ENCODE measurements at regions not wholly inside any gene's neighbourhood (a gene's known extent, or its start where the extent isn't known, plus 50 kb on each side); places are given as distances from the start of the nearest gene placed in this dataset.

GRCh38 chr22:48284671-48285070 is 1522.2 kb downstream of the TBC1D22A start:
- no peaks in the 10 kb centered on the region for H3K9me2 ChIP-seq (ENCODE audit: insufficient read depth)
- no peak for DNase-seq (ENCODE audit: low spot score)
- H3K27me3 ChIP-seq (ENCODE audit: insufficient read depth), result no peaks in the 10 kb centered on the region
- H3K27me3 Mint-ChIP-seq (ENCODE audit: insufficient read depth, low read depth, poor library complexity), result peaks cover 5% of the 10 kb centered on the region
- H3F3A ChIP-seq (replicated peaks; ENCODE audit: low read depth), result no peaks in the 10 kb centered on the region
- H2AFZ ChIP-seq, result no peak overlapping the region
- H3K4me2 ChIP-seq, result no peak overlapping the region
- H3K4me1 ChIP-seq (ENCODE audit: insufficient read depth), result no peaks in the 10 kb centered on the region
- ATAC-seq, result no peak
- H3K4me3 ChIP-seq, result no peak overlapping the region
- peaks cover 10% of the 10 kb centered on the region for H3K4me1 Mint-ChIP-seq
- 0 out of 3 replicates have a peak, but pooled peaks cover 6% of the 10 kb centered on the region for H3K36me3 Mint-ChIP-seq (ENCODE audit: low read depth)
- TF ChIP-seq CREB1 (CRISPR knock-in tag; IDR thresholded peaks at IDR 0.05; ENCODE audit: low read depth) (no peak), EZH2phosphoT487 (IDR thresholded peaks at IDR 0.05; ENCODE audit: unreplicated experiment) (no peak)
- H3K9me3 Mint-ChIP-seq, result peaks cover 15% of the 10 kb centered on the region
- H3K27ac Mint-ChIP-seq, result no peak overlapping the region
- H3K79me2 ChIP-seq (replicated peaks; ENCODE audit: insufficient read depth), result no peaks in the 10 kb centered on the region
- H3K4me3 Mint-ChIP-seq, result no peak overlapping the region
- H3K36me3 ChIP-seq (ENCODE audit: insufficient read depth), result peaks cover 5% of the 10 kb centered on the region; the same call in 1 of the 2 replicates
- no peaks in the 10 kb centered on the region for H4K20me1 ChIP-seq (replicated peaks; ENCODE audit: insufficient read depth)
- H3K27ac ChIP-seq (ENCODE audit: low read depth), result no peak overlapping the region

- no peaks in the 10 kb centered on the region for H3K79me2 ChIP-seq (replicated peaks; ENCODE audit: insufficient read depth)
- no peak overlapping the region for H3K4me2 ChIP-seq
- Mint-ChIP-seq H3K9me3 (peaks cover 15% of the 10 kb centered on the region), H3K27me3 (ENCODE audit: insufficient read depth, low read depth, poor library complexity) (peaks cover 7% of the 10 kb centered on the region), H3K36me3 (ENCODE audit: low read depth) (0 out of 3 replicates have a peak, but pooled peaks cover 6% of the 10 kb centered on the region), H3K4me1 (peaks cover 22% of the 10 kb centered on the region), H3K27ac (no peak overlapping the region), H3K4me3 (no peak overlapping the region)
- H3K4me1 ChIP-seq (ENCODE audit: insufficient read depth), result no peaks in the 10 kb centered on the region
- H3K27me3 ChIP-seq (ENCODE audit: insufficient read depth), result no peaks in the 10 kb centered on the region
- no peak overlapping the region for H3K27ac ChIP-seq (ENCODE audit: low read depth)
- no peak for ATAC-seq
- H4K20me1 ChIP-seq (replicated peaks; ENCODE audit: insufficient read depth), result no peaks in the 10 kb centered on the region
- no peak overlapping the region for H3K4me3 ChIP-seq
- no peak for TF ChIP-seq POLR2AphosphoS5 (IDR thresholded peaks at IDR 0.05; ENCODE audit: low read depth)
- no peak for TF ChIP-seq EZH2 (IDR thresholded peaks at IDR 0.05; ENCODE audit: low read depth, unreplicated experiment)
- no peak for TF ChIP-seq JUNB (IDR thresholded peaks at IDR 0.05; ENCODE audit: unreplicated experiment)
- TF ChIP-seq NANOG (IDR thresholded peaks at IDR 0.05; ENCODE audit: borderline replicate concordance), result no peak
- no peak for TF ChIP-seq REST (IDR thresholded peaks at IDR 0.05; ENCODE audit: unreplicated experiment)
- TF ChIP-seq STAT1 (IDR thresholded peaks at IDR 0.05; ENCODE audit: unreplicated experiment), result no peak
- no peak for DNase-seq (ENCODE audit: low spot score)
- no peaks in the 10 kb centered on the region for H3K9me2 ChIP-seq (ENCODE audit: insufficient read depth)
- no peaks in the 10 kb centered on the region for H3F3A ChIP-seq (replicated peaks; ENCODE audit: low read depth)
- no peak overlapping the region for H2AFZ ChIP-seq
- peaks cover 5% of the 10 kb centered on the region; the same call in 1 of the 2 replicates for H3K36me3 ChIP-seq (ENCODE audit: insufficient read depth)
Measured at GRCh38 chr22:48282804-48283203, 1520.4 kb downstream of the TBC1D22A start.

GRCh38 chr22:48279461-48279756 is 1517.0 kb downstream of the TBC1D22A start:
- H3K9me2 ChIP-seq (ENCODE audit: insufficient read depth), result no peaks in the 10 kb centered on the region
- H3K4me1 ChIP-seq (ENCODE audit: insufficient read depth), result no peaks in the 10 kb centered on the region
- no peak overlapping the region for H3K27ac ChIP-seq (ENCODE audit: low read depth)
- no peak overlapping the region for H3K4me3 ChIP-seq
- no peak overlapping the region for H3K4me3 Mint-ChIP-seq
- H3K9me3 Mint-ChIP-seq, result peaks cover 15% of the 10 kb centered on the region
- H3F3A ChIP-seq (replicated peaks; ENCODE audit: low read depth), result no peaks in the 10 kb centered on the region
- H3K79me2 ChIP-seq (replicated peaks; ENCODE audit: insufficient read depth), result no peaks in the 10 kb centered on the region
- no peaks in the 10 kb centered on the region for H4K20me1 ChIP-seq (replicated peaks; ENCODE audit: insufficient read depth)
- H2AFZ ChIP-seq, result no peak overlapping the region
- DNase-seq (ENCODE audit: low spot score), result no peak
- no peak overlapping the region for H3K27ac Mint-ChIP-seq
- no peaks in the 10 kb centered on the region for H3K27me3 ChIP-seq (ENCODE audit: insufficient read depth)
- peaks cover 5% of the 10 kb centered on the region; the same call in 1 of the 2 replicates for H3K36me3 ChIP-seq (ENCODE audit: insufficient read depth)
- peaks cover 15% of the 10 kb centered on the region for H3K4me1 Mint-ChIP-seq
- H3K36me3 Mint-ChIP-seq (ENCODE audit: low read depth), result 0 out of 3 replicates have a peak, but pooled peaks cover 6% of the 10 kb centered on the region
- H3K4me2 ChIP-seq, result no peak overlapping the region
- ATAC-seq, result no peak
- peaks cover 11% of the 10 kb centered on the region for H3K27me3 Mint-ChIP-seq (ENCODE audit: insufficient read depth, low read depth, poor library complexity)
- no peak for TF ChIP-seq POLR2AphosphoS5 (IDR thresholded peaks at IDR 0.05; ENCODE audit: low read depth)
- TF ChIP-seq REST (IDR thresholded peaks at IDR 0.05; ENCODE audit: unreplicated experiment), result no peak
- TF ChIP-seq NANOG (IDR thresholded peaks at IDR 0.05; ENCODE audit: borderline replicate concordance), result no peak
- no peak for TF ChIP-seq STAT1 (IDR thresholded peaks at IDR 0.05; ENCODE audit: unreplicated experiment)
- TF ChIP-seq ETS1 (IDR thresholded peaks at IDR 0.05), result no peak
- TF ChIP-seq ZNF114 (CRISPR knock-in tag; IDR thresholded peaks at IDR 0.05), result no peak
- TF ChIP-seq EZH2phosphoT487 (IDR thresholded peaks at IDR 0.05; ENCODE audit: unreplicated experiment), result no peak

All from GM23338 (cell line).